DND-41 (cell line): ENCODE measurements at regions not wholly inside any gene's neighbourhood (a gene's known extent, or its start where the extent isn't known, plus 50 kb on each side); places are given as distances from the start of the nearest gene placed in this dataset.

Experiments used
- ATAC-seq: fragments of 200-7000 bp; cut with Tn5 transposase; 3 replicates; pipeline ENCODE4 v1.9.1; 2021; ENCODE audit warnings: low read depth; ENCODE audit not compliant: insufficient read depth
- DNase-seq: peaks from one replicate; pipeline ENCODE4 v3.0.0-alpha.2; 2020
- H2AFZ ChIP-seq: 2 replicates; pipeline ENCODE4 v1.6.0; 2012; ENCODE audit warnings: low read depth, low read length
- H3K27ac ChIP-seq: 2 replicates; pipeline ENCODE4 v1.5.1; 2012; ENCODE audit warnings: low read length, inconsistent platforms
- H3K27me3 ChIP-seq: fragments of 200-600 bp; sonication (generic); 2 replicates; pipeline ENCODE4 v1.6.0; 2012; ENCODE audit warnings: low read length, mild to moderate bottlenecking, inconsistent platforms; ENCODE audit not compliant: insufficient read depth, poor library complexity
- H3K36me3 ChIP-seq: 2 replicates; pipeline ENCODE4 v1.5.1; 2012; ENCODE audit warnings: low read length, inconsistent platforms; ENCODE audit not compliant: insufficient read depth
- H3K4me1 ChIP-seq: 2 replicates; pipeline ENCODE4 v1.5.1; 2012; ENCODE audit warnings: mild to moderate bottlenecking, low read length; ENCODE audit not compliant: insufficient read depth
- H3K4me2 ChIP-seq: 2 replicates; pipeline ENCODE4 v1.6.0; 2012; ENCODE audit warnings: mild to moderate bottlenecking, moderate library complexity, low read length, inconsistent platforms; ENCODE audit not compliant: insufficient read depth
- H3K4me3 ChIP-seq, 2 experiments: fragments of 200-600 bp in 1 of 2; shearing (Covaris generic) in 1 of 2; 2 replicates each; pipeline ENCODE4 v1.5.1; 2012 to 2016; ENCODE audit warnings: inconsistent platforms in 2 of 2, low read length in 2 of 2, mild to moderate bottlenecking in 2 of 2, low read depth in 1 of 2, moderate library complexity in 1 of 2
- H3K79me2 ChIP-seq: 2 replicates; pipeline ENCODE4 v1.6.0; 2012; ENCODE audit warnings: low read length, inconsistent platforms; ENCODE audit not compliant: insufficient read depth
- H3K9ac ChIP-seq: 2 replicates; pipeline ENCODE4 v1.6.0; 2012; ENCODE audit warnings: low read depth, mild to moderate bottlenecking, inconsistent platforms, low read length, moderate library complexity
- H3K9me3 ChIP-seq: 2 replicates; pipeline ENCODE4 v1.5.1; 2012; ENCODE audit warnings: low read length, moderate library complexity, mild to moderate bottlenecking, inconsistent platforms; ENCODE audit not compliant: insufficient read depth, severe bottlenecking
- H4K20me1 ChIP-seq: 2 replicates; pipeline ENCODE4 v1.6.0; 2012; ENCODE audit warnings: low read length; ENCODE audit not compliant: insufficient read depth
- EZH2 ChIP-seq: IDR thresholded peaks from 3 replicates; pipeline ENCODE4 v1.6.1; 2012; ENCODE audit warnings: borderline replicate concordance, low read depth, mild to moderate bottlenecking, moderate library complexity, low read length, inconsistent platforms; ENCODE audit not compliant: severe bottlenecking
- TF ChIP-seq, protein P1 (sequence below): IDR thresholded peaks from 2 replicates; pipeline ENCODE4 v1.5.1; 2012; ENCODE audit warnings: borderline replicate concordance, low read length, moderate library complexity, mild to moderate bottlenecking; ENCODE audit not compliant: poor library complexity, severe bottlenecking; ENCODE audit errors: extremely low read depth

DNA sequence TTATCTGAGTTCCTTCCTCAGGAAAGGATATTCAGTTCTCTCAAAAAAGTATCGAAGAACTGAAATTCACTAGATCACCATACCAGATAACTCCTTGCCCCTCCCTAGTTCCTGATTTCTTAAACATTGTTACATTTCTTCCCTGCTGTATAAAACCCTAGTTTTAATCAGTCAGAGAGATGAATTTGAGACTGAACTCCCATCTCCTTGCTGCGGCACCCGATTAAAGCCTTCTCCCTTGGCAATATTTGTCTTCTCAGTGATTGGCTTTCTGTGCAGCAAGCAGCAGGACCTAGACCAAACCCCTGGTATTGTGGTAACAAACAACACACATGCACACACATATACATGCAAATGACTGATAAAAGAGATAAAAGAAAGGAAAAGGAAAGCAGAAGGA lies 1364.6 kb upstream of the GJE1 start:
- TF ChIP-seq EZH2, result no peak
- TF ChIP-seq, protein P1, sequence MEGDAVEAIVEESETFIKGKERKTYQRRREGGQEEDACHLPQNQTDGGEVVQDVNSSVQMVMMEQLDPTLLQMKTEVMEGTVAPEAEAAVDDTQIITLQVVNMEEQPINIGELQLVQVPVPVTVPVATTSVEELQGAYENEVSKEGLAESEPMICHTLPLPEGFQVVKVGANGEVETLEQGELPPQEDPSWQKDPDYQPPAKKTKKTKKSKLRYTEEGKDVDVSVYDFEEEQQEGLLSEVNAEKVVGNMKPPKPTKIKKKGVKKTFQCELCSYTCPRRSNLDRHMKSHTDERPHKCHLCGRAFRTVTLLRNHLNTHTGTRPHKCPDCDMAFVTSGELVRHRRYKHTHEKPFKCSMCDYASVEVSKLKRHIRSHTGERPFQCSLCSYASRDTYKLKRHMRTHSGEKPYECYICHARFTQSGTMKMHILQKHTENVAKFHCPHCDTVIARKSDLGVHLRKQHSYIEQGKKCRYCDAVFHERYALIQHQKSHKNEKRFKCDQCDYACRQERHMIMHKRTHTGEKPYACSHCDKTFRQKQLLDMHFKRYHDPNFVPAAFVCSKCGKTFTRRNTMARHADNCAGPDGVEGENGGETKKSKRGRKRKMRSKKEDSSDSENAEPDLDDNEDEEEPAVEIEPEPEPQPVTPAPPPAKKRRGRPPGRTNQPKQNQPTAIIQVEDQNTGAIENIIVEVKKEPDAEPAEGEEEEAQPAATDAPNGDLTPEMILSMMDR, result no peak
- Histone ChIP-seq H2AFZ (no peak overlapping the region), H3K4me1 (no peaks in the 10 kb centered on the region), H3K4me2 (no peak overlapping the region), H4K20me1 (no peaks in the 10 kb centered on the region), H3K36me3 (no peaks in the 10 kb centered on the region), H3K79me2 (no peaks in the 10 kb centered on the region), H3K27ac (no peak overlapping the region), H3K9me3 (no peaks in the 10 kb centered on the region), H3K4me3 (no peak overlapping the region), H3K9ac (no peak overlapping the region), H3K27me3 (no peaks in the 10 kb centered on the region)
- DNase-seq, result no peak
- ATAC-seq, result no peak

DNA sequence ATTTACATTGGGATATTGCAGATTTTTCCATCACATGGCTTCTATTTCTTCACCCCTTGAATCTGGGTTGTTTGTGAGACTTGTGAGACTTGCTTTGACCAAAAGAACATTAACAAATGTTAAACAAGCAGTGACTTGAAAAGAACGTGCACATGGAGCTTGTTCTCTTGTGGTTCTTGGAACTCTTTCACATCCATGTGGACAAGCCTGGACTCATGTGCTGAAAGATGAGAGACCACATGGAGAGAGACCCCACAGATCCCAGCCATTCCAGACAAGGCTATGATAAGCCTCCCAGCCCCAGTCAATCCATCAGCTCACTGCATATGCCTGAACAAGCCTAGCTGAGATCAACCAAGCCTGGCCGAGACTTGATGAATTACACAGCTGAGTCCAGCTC lies 1365.7 kb upstream of the GJE1 start:
- Histone ChIP-seq H3K4me3 (no peak overlapping the region), H3K36me3 (no peaks in the 10 kb centered on the region), H3K4me2 (no peak overlapping the region), H3K4me1 (no peaks in the 10 kb centered on the region), H2AFZ (no peak overlapping the region), H3K27ac (no peak overlapping the region), H3K9me3 (no peaks in the 10 kb centered on the region), H3K9ac (no peak overlapping the region), H4K20me1 (no peaks in the 10 kb centered on the region), H3K27me3 (no peaks in the 10 kb centered on the region), H3K79me2 (no peaks in the 10 kb centered on the region)
- TF ChIP-seq, protein P1, result no peak
- TF ChIP-seq EZH2, result no peak
- DNase-seq (no peak), ATAC-seq (no peak)

DNA sequence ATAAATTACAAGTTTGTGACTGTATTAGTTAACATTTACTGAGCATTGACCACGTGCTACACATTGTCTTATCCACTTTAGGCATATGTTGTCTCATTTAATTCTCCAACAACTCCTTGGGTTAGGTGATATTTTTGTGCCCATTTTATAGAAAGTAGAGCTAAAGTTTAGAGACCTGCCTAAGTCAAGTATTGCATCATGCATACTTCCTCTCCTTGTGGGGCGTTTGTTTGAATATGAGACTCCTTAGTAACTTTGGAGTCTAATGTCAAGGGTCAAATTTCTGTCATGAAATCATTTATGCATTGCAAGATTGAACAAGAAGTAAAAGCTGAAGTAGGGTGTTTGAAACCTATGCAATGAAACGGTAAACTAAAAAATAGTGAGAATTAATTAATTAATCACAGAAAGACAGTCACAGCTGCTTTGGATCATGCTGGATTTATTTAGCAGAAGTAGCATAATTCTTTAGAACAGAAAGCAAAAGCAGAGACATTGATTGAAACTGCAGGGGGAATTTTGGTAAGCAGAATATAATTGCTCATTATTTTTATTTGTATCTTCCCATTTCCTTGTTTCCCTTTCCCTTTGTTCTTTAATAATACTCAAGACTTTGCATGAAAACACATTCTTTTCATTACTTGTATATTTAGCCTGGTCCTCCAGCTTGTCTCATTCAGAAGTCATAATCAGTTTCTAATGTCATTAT lies 1374.4 kb upstream of the GJE1 start:
- ATAC-seq (no peak), DNase-seq (no peak)
- TF ChIP-seq, protein P1, result no peak
- no peak for TF ChIP-seq EZH2
- Histone ChIP-seq H3K4me2 (no peak overlapping the region), H2AFZ (no peak overlapping the region), H3K9me3 (no peaks in the 10 kb centered on the region), H3K79me2 (no peaks in the 10 kb centered on the region), H4K20me1 (no peaks in the 10 kb centered on the region), H3K9ac (no peak overlapping the region), H3K4me3 (no peak overlapping the region), H3K4me1 (no peaks in the 10 kb centered on the region), H3K27ac (no peak overlapping the region), H3K27me3 (no peaks in the 10 kb centered on the region), H3K36me3 (no peaks in the 10 kb centered on the region)
